Thyroid gland (tissue), 4 donors: ENCODE measurements at regions not wholly inside any gene's neighbourhood (a gene's known extent, or its start where the extent isn't known, plus 50 kb on each side); places are given as distances from the start of the nearest gene placed in this dataset.

Experiments
- DNase-seq, 2 donors: peaks; one replicate each; pipeline ENCODE4 v3.0.0-alpha.2; 2019
- H3K27ac ChIP-seq, 3 donors: fragments of 200-600 bp; sonication (generic); 1 replicate in 2 of 3; 2 replicates in 1 of 3; pipeline ENCODE4 v1.5.1; 2016 to 2019; ENCODE audit warnings: mild to moderate bottlenecking in 1 of 3, moderate library complexity in 1 of 3
- H3K27me3 ChIP-seq: fragments of 200-600 bp; sonication (generic); one replicate; pipeline ENCODE4 v1.5.1; 2019
- H3K36me3 ChIP-seq, 2 donors: fragments of 200-600 bp; sonication (generic); one replicate each; pipeline ENCODE4 v1.5.1; 2016 to 2019
- H3K4me1 ChIP-seq, 2 donors: fragments of 200-600 bp; sonication (generic); one replicate each; pipeline ENCODE4 v1.5.1; 2017 to 2019
- H3K4me3 ChIP-seq, 3 donors: fragments of 200-600 bp; sonication (generic); replicated peaks in 1 of 3; 1 replicate in 2 of 3; 2 replicates in 1 of 3; pipeline ENCODE4 v1.5.1; 2016; ENCODE audit warnings: mild to moderate bottlenecking in 1 of 3
- H3K9me3 ChIP-seq: fragments of 200-600 bp; sonication (generic); one replicate; pipeline ENCODE4 v1.5.1; 2017
- POLR2A ChIP-seq, 2 donors: fragments of 450-650 bp; IDR thresholded peaks; one replicate each; pipeline ENCODE4 v1.6.1; 2017; ENCODE audit warnings: antibody characterized with exemption in 2 of 2, mild to moderate bottlenecking in 2 of 2, moderate library complexity in 1 of 2
- WGBS, 2 donors: methylation state at CpG; one replicate each; pipeline ENCODE4 v1.1.5; 2017; 5-methylcytosine and 5-hydroxymethylcytosine counted together
- intact Hi-C: fragments of 100-400 bp; cut with DNase I; formaldehyde crosslinking; loops from one replicate; pipeline ENCODE4 v1.15.1; 2023
- TF ChIP-seq, protein P1 (sequence below), 6 experiments: fragments of 200-600 bp in 3 of 6; fragments of 450-650 bp in 3 of 6; sonication (generic) in 3 of 6; IDR thresholded peaks; one replicate each; pipeline ENCODE4 v1.5.1; 2016 to 2019; ENCODE audit warnings: antibody characterized with exemption in 6 of 6, mild to moderate bottlenecking in 2 of 6, inconsistent platforms in 1 of 6, moderate library complexity in 1 of 6

DNA sequence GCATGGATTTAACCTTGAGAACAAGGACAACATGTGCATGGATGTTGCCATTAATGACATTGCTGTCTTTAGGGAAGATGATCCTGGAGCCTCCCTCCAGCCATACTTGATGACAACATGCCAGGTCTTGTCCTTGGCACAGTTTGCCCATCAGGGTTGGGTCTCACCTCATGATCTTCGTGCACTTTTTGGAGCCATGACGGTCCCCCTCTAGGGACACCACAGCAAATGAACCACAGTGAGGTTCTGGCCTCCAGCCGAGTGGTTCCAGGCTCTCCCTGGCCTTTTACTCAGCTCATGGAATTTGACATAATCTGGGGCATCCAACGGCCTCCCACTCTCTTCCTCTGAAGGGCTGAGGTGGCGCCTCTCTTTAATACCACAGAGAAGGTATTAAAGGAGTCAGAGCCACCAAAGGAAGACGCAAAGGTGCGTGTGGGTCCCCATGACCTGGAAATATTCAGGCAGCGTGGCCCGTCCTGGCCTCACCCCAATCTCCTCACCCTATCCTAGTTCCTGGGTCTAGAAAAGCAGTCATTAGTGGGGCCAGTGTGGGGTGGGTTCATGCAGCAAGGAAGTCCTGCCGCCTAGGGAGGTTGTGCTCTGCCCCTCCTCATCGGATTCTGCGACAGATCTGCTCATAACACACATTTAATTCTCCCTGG, 184.8 kb downstream of the CXCL12 start:
- Histone ChIP-seq H3K36me3 (no peaks in the 10 kb centered on the region), H3K27ac (no peak overlapping the region), H3K4me3 (no peak overlapping the region), H3K4me1 (peaks cover 8 to 9% of the 10 kb centered on the region in 2 donors), H3K9me3 (no peaks in the 10 kb centered on the region), H3K27me3 (no peaks in the 10 kb centered on the region)
- 92 to 95% methylated on average over 12 of the region's 12 CpGs for WGBS, 2 donors
- no peak for DNase-seq
- no peak for TF ChIP-seq POLR2A (IDR thresholded peaks at IDR 0.05)
- TF ChIP-seq, protein P1, sequence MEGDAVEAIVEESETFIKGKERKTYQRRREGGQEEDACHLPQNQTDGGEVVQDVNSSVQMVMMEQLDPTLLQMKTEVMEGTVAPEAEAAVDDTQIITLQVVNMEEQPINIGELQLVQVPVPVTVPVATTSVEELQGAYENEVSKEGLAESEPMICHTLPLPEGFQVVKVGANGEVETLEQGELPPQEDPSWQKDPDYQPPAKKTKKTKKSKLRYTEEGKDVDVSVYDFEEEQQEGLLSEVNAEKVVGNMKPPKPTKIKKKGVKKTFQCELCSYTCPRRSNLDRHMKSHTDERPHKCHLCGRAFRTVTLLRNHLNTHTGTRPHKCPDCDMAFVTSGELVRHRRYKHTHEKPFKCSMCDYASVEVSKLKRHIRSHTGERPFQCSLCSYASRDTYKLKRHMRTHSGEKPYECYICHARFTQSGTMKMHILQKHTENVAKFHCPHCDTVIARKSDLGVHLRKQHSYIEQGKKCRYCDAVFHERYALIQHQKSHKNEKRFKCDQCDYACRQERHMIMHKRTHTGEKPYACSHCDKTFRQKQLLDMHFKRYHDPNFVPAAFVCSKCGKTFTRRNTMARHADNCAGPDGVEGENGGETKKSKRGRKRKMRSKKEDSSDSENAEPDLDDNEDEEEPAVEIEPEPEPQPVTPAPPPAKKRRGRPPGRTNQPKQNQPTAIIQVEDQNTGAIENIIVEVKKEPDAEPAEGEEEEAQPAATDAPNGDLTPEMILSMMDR (IDR thresholded peaks at IDR 0.05), result no peak
- intact Hi-C loops, result no loop called here

DNA sequence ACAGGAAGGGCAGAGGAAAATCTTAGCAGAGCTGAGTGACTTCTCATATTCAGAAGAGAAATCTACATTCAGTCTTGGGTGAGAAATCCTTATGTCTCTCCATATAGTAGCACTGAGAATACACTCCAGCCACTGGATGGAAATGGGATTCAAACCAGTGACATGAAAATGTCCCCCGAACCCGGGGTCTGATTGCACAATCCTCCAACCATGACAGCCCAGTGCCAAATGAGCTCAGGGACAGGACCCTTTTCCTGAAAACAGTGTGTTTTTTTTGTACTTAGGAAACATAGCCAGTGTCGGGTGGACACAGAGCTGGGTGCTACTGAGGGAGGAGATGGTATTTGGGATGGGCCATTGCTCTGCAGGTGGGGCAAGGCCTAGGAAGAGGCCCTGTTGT, 185.6 kb downstream of the CXCL12 start:
- DNase-seq, result no peak
- H3K27me3 ChIP-seq, result no peaks in the 10 kb centered on the region
- no peaks in the 10 kb centered on the region for H3K36me3 ChIP-seq
- no peaks in the 10 kb centered on the region for H3K9me3 ChIP-seq
- TF ChIP-seq POLR2A (IDR thresholded peaks at IDR 0.05), result no peak
- TF ChIP-seq, protein P1 (IDR thresholded peaks at IDR 0.05), result no peak
- intact Hi-C loops, result no loop called here
- peaks cover 10 to 13% of the 10 kb centered on the region in 2 donors for H3K4me1 ChIP-seq
- no peak overlapping the region for H3K4me3 ChIP-seq
- H3K27ac ChIP-seq, result no peak overlapping the region
- WGBS, 2 donors, result 90% methylated on average over 3 of the region's 3 CpGs

DNA sequence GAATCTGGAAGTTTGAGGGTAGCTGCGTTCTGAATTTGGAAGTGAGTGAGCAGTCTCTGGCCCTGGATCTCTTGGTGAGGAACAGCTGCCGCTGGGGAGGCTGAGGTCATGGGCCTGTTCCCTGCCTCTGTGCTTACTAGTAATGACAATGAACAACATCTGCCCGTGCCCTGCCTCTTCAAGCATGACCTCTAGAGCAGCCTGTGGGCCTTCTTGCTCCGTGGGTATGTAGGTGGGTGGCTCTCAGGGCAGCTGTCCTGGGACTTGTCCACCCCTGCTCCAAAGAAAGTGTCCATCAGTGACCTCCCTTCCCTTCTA, 186.2 kb downstream of the CXCL12 start:
- intact Hi-C loops, result no loop called here
- TF ChIP-seq POLR2A (IDR thresholded peaks at IDR 0.05), result no peak
- TF ChIP-seq, protein P1 (IDR thresholded peaks at IDR 0.05), result no peak
- H3K36me3 ChIP-seq, result no peaks in the 10 kb centered on the region
- WGBS, 2 donors, result 64 to 70% methylated on average over 4 of the region's 4 CpGs
- no peak for DNase-seq
- H3K4me1 ChIP-seq, result peaks cover 10 to 13% of the 10 kb centered on the region in 2 donors
- no peak overlapping the region for H3K4me3 ChIP-seq
- no peak overlapping the region for H3K27ac ChIP-seq
- H3K27me3 ChIP-seq, result no peaks in the 10 kb centered on the region
- H3K9me3 ChIP-seq, result no peaks in the 10 kb centered on the region

DNA sequence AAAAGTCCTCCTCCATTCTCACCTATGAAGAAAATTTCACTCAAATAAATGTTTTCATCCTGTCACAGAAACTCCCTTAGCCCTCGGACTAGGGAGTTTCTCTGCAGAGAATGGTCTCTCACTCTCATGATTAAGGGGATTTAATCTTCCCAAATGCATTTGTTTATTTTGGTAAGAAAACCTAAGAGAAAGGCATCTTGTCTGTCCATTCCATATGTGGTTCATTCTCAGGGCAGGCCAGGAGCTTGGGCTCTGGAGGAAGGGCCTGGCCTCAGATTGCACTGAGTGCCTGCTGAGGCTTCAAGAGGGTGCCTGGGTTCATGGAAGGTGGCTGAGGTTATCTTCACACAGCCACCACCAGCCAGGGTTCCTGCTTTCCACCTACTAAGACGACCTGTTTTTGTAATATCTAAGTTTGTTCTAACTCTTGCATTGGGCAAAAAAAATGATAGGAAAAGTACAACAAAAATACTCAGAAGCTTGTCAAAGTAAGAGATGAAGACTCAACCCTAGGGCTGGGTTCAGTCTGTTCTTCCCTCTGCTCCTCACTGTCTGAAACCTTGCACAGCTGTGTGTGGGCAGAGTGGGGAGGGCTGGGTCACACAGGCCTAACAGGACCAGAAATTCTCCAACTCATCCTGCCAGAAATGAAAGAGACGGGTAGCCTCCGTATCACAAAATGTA, 186.7 kb downstream of the CXCL12 start:
- Histone ChIP-seq H3K27ac (no peak overlapping the region), H3K4me3 (no peak overlapping the region), H3K36me3 (no peaks in the 10 kb centered on the region), H3K4me1 (peaks cover 10 to 13% of the 10 kb centered on the region in 2 donors), H3K9me3 (no peaks in the 10 kb centered on the region), H3K27me3 (no peaks in the 10 kb centered on the region)
- intact Hi-C loops, result no loop called here
- DNase-seq, result no peak
- 80 to 81% methylated on average over 4 of the region's 4 CpGs for whole genome bisulfite sequencing, 2 donors
- TF ChIP-seq POLR2A (IDR thresholded peaks at IDR 0.05), result no peak

DNA sequence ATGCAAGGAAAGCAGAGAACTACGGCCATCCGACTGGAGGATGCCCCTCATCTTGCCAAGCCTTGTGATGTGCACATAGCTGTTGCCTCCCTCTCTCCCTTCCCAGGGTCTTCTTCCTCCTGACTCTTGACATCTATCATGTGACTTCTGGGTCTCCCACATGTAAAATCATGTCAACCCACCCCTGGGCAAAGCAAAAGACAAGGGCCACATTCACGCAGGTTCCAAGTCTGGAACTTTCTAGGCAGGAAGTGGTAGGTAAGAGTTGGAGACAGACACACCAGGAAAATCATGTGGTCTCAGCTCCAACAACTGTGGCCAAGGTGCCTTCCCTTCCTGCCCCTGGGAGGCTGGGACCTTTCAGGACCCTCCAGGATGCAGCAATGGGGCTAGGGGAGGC, 187.3 kb downstream of the CXCL12 start:
- intact Hi-C loops, result no loop called here
- no peak for DNase-seq
- WGBS, 2 donors, result 93 to 95% methylated on average over 3 of the region's 3 CpGs
- no peaks in the 10 kb centered on the region for H3K9me3 ChIP-seq
- H3K36me3 ChIP-seq, result no peaks in the 10 kb centered on the region
- H3K4me1 ChIP-seq, result peaks cover 10 to 13% of the 10 kb centered on the region in 2 donors
- no peaks in the 10 kb centered on the region for H3K27me3 ChIP-seq
- no peak overlapping the region for H3K4me3 ChIP-seq
- H3K27ac ChIP-seq, result no peak overlapping the region
- no peak for TF ChIP-seq POLR2A (IDR thresholded peaks at IDR 0.05)
- TF ChIP-seq, protein P1 (IDR thresholded peaks at IDR 0.05), result no peak
